ENCODE measurements at regions not wholly inside any gene's neighbourhood (a gene's known extent, or its start where the extent isn't known, plus 50 kb on each side); places are given as distances from the start of the nearest gene placed in this dataset.

GRCh38 chr4:59484944-59485343 lies 1715.2 kb upstream of the ADGRL3 start (continued):
- no peak for TF ChIP-seq YY1 (IDR thresholded peaks at IDR 0.05; ENCODE audit: low read depth, low read length)
- TF ChIP-seq E2F4 (IDR thresholded peaks at IDR 0.05; ENCODE audit: low read depth, low read length) = no peak
- no peak for TF ChIP-seq MEF2A (IDR thresholded peaks at IDR 0.05; ENCODE audit: insufficient read depth, low read depth, low read length)
- TF ChIP-seq NBN (IDR thresholded peaks at IDR 0.05) = no peak

GRCh38 chr4:59500103-59500502 lies 1700.0 kb upstream of the ADGRL3 start:
- Histone ChIP-seq H3K27ac (ENCODE audit: control insufficient read depth, insufficient read depth) (no peak overlapping the region), H2AFZ (ENCODE audit: control insufficient read depth, low read depth, low read length) (no peak overlapping the region), H3K9me3 (replicated peaks; ENCODE audit: control insufficient read depth, insufficient read depth, low read length) (no peaks in the 10 kb centered on the region), H4K20me1 (ENCODE audit: control insufficient read depth, insufficient read depth) (no peaks in the 10 kb centered on the region), H3K79me2 (ENCODE audit: control insufficient read depth, insufficient read depth, low read length) (no peaks in the 10 kb centered on the region), H3K4me1 (ENCODE audit: control insufficient read depth, insufficient read depth, low read length) (no peaks in the 10 kb centered on the region), H3K4me2 (ENCODE audit: control insufficient read depth, insufficient read depth) (no peak overlapping the region), H3K9ac (ENCODE audit: control insufficient read depth, insufficient read depth, low read length) (no peak overlapping the region), H3K4me3 (no peak overlapping the region), H3K36me3 (ENCODE audit: control insufficient read depth in 2 of 2, insufficient read depth in 2 of 2, low read length in 1 of 2) (no peaks in the 10 kb centered on the region), H3K27me3 (replicated peaks in 1 of 2; ENCODE audit: control insufficient read depth in 2 of 2, insufficient read depth in 2 of 2, low read length in 1 of 2) (no peaks in the 10 kb centered on the region)
- ChIA-PET CTCF (no interaction called here), POLR2A (no interaction called here), SMC1A (ENCODE audit: uncharacterized antibody, unreplicated experiment) (no interaction called here), RAD21 (ENCODE audit: unreplicated experiment) (no interaction called here)
- TF ChIP-seq MYB (IDR thresholded peaks at IDR 0.05; ENCODE audit: borderline replicate concordance, low read depth, low read length) = no peak
- no peak for TF ChIP-seq FOXM1 (IDR thresholded peaks at IDR 0.05; ENCODE audit: low read depth, low read length)
- TF ChIP-seq DPF2 (IDR thresholded peaks at IDR 0.05) = no peak
- no peak for TF ChIP-seq ZNF274 (IDR thresholded peaks at IDR 0.05; ENCODE audit: insufficient read depth, insufficient read length)
- no peak for TF ChIP-seq ZNF687 (IDR thresholded peaks at IDR 0.05)
- TF ChIP-seq SIN3A (IDR thresholded peaks at IDR 0.05; ENCODE audit: low read depth, low read length) = no peak
- in situ Hi-C loops (cut with MboI) = no loop called here
- ATAC-seq = no peak
- BruUV-seq (replicated peaks) = no TSS peak
- no peak for DNase-seq (ENCODE audit: low read depth, low spot score)
- intact Hi-C loops (cut with micrococcal nuclease; ENCODE audit: unreplicated experiment) = no loop called here
- 93% methylated on average over 2 of the region's 2 CpGs for WGBS (ENCODE audit: insufficient coverage, insufficient replicate concordance, low lambda C conversion rate, missing lambda C conversion rate)
- FAIRE-seq = no peak

All from GM12878 (cell line).